ENCODE measurements at regions not wholly inside any gene's neighbourhood (a gene's known extent, or its start where the extent isn't known, plus 50 kb on each side); places are given as distances from the start of the nearest gene placed in this dataset.

- H3K27ac ChIP-seq (replicated peaks): no peak overlapping the region
- intact Hi-C loops (cut with micrococcal nuclease): no loop called here
- H3K4me1 ChIP-seq: peaks cover 15% of the 10 kb centered on the region
- no peak for DNase-seq
- H3K9me3 ChIP-seq (replicated peaks): no peaks in the 10 kb centered on the region
- H3K27me3 ChIP-seq (ENCODE audit: low read depth): peaks cover 12% of the 10 kb centered on the region
- H3K36me3 ChIP-seq: no peaks in the 10 kb centered on the region
- H3K4me3 ChIP-seq: no peak overlapping the region
- TF ChIP-seq, protein P1, sequence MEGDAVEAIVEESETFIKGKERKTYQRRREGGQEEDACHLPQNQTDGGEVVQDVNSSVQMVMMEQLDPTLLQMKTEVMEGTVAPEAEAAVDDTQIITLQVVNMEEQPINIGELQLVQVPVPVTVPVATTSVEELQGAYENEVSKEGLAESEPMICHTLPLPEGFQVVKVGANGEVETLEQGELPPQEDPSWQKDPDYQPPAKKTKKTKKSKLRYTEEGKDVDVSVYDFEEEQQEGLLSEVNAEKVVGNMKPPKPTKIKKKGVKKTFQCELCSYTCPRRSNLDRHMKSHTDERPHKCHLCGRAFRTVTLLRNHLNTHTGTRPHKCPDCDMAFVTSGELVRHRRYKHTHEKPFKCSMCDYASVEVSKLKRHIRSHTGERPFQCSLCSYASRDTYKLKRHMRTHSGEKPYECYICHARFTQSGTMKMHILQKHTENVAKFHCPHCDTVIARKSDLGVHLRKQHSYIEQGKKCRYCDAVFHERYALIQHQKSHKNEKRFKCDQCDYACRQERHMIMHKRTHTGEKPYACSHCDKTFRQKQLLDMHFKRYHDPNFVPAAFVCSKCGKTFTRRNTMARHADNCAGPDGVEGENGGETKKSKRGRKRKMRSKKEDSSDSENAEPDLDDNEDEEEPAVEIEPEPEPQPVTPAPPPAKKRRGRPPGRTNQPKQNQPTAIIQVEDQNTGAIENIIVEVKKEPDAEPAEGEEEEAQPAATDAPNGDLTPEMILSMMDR (IDR thresholded peaks at IDR 0.05; ENCODE audit: borderline replicate concordance): no peak
These were observed 104.9 kb upstream of the SLC2A1 start for GRCh38 chr1:43063394-43064219.

DNA sequence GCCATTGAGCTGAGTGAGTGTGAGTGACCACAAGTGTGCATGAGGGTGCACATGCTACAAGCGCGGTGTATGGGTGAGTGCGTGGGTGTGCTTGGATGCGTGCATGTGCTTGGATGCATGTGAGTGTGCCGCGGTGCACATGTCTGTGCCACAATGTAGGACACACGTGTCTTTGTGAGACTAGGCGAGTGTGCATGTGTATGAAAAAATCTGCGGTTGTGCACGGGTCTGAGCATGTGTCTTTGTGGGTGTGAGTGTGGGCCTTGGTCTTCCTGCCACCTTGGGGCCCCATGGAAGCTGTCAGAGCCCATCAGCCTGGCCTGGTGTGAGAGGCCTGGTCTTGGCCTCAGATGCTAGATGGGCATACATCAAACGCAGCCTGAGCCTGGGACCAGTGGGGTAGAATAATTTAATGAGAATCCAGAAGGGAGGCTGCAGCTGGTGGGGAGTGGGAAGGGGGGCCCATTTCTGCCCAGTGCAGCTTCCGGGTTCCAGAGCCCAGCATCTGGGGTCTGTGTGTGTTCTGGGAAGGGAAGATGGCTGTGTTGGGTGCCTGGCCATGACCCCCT lies 103.9 kb upstream of the SLC2A1 start:
- TF ChIP-seq, protein P1 (IDR thresholded peaks at IDR 0.05; ENCODE audit: borderline replicate concordance): no peak
- peaks cover 12% of the 10 kb centered on the region for H3K27me3 ChIP-seq (ENCODE audit: low read depth)
- intact Hi-C loops (cut with micrococcal nuclease): no loop called here
- H3K36me3 ChIP-seq: no peaks in the 10 kb centered on the region
- no peak overlapping the region for H3K4me3 ChIP-seq
- no peak overlapping the region for H3K27ac ChIP-seq (replicated peaks)
- no peak for DNase-seq
- no peaks in the 10 kb centered on the region for H3K9me3 ChIP-seq (replicated peaks)
- peaks cover 12% of the 10 kb centered on the region for H3K4me1 ChIP-seq

- TF ChIP-seq, protein P1 (IDR thresholded peaks at IDR 0.05; ENCODE audit: borderline replicate concordance): no peak
- Histone ChIP-seq H3K27ac (replicated peaks) (no peak overlapping the region), H3K36me3 (no peaks in the 10 kb centered on the region), H3K4me1 (peaks cover 12% of the 10 kb centered on the region), H3K27me3 (ENCODE audit: low read depth) (peaks cover 12% of the 10 kb centered on the region), H3K4me3 (no peak overlapping the region), H3K9me3 (replicated peaks) (no peaks in the 10 kb centered on the region)
- intact Hi-C loops (cut with micrococcal nuclease): no loop called here
- no peak for DNase-seq
These were observed 103.1 kb upstream of the SLC2A1 start for GRCh38 chr1:43061757-43062156.

GRCh38 chr1:43059640-43060574 lies 101.2 kb upstream of the SLC2A1 start:
- intact Hi-C loops (cut with micrococcal nuclease): no loop called here
- Histone ChIP-seq H3K4me1 (peaks cover 12% of the 10 kb centered on the region), H3K27ac (replicated peaks) (no peak overlapping the region), H3K27me3 (ENCODE audit: low read depth) (peaks cover 12% of the 10 kb centered on the region), H3K4me3 (no peak overlapping the region), H3K9me3 (replicated peaks) (no peaks in the 10 kb centered on the region), H3K36me3 (no peaks in the 10 kb centered on the region)
- no peak for DNase-seq
- TF ChIP-seq, protein P1 (IDR thresholded peaks at IDR 0.05; ENCODE audit: borderline replicate concordance): no peak

DNA sequence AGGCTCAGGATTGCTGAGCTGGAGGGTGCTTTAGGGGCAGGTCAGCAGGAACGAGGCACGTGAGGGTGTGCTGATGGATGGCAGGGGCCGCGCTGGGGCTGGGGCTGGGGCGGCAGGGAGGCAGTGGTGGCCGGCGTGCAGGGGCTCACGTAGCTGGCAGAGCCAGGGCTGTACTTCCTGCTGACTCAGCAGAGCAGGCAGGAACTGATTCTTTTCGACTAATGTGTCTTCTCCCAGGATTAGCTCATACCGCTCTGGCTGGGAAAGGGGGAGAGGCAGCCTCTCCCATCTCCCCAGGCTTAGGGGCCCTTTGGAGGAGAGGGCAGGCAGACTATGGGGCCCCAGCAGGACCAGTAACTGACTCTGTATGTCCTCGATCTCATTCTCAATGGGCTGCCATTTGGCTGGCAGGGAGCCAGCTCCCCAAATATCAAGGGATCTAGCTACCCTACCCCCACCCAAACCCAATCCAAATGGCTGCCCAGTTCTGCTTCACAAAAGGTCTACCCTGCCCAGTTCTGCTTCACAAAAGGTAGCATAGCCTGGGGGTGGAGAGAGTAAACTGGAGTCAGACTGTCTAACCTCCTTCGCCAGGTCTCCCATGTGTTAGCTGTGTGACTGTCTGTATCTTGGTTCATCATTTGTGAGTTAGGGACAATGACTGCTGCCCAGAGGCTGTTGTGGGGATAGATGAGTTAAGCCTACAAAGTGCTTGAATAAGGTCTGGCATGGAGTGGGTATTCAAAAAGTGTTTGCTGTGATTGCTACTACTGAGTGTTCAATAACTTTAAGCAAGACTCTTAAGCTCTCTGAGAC lies 100.1 kb upstream of the SLC2A1 start:
- TF ChIP-seq, protein P1 (IDR thresholded peaks at IDR 0.05; ENCODE audit: borderline replicate concordance): no peak
- Histone ChIP-seq H3K27me3 (ENCODE audit: low read depth) (peaks cover 12% of the 10 kb centered on the region), H3K4me1 (peaks cover 12% of the 10 kb centered on the region), H3K4me3 (no peak overlapping the region), H3K27ac (replicated peaks) (no peak overlapping the region), H3K9me3 (replicated peaks) (no peaks in the 10 kb centered on the region), H3K36me3 (no peaks in the 10 kb centered on the region)
- DNase-seq: no peak
- intact Hi-C loops (cut with micrococcal nuclease): no loop called here
